ENCODE measurements at regions not wholly inside any gene's neighbourhood (a gene's known extent, or its start where the extent isn't known, plus 50 kb on each side); places are given as distances from the start of the nearest gene placed in this dataset.

DNA sequence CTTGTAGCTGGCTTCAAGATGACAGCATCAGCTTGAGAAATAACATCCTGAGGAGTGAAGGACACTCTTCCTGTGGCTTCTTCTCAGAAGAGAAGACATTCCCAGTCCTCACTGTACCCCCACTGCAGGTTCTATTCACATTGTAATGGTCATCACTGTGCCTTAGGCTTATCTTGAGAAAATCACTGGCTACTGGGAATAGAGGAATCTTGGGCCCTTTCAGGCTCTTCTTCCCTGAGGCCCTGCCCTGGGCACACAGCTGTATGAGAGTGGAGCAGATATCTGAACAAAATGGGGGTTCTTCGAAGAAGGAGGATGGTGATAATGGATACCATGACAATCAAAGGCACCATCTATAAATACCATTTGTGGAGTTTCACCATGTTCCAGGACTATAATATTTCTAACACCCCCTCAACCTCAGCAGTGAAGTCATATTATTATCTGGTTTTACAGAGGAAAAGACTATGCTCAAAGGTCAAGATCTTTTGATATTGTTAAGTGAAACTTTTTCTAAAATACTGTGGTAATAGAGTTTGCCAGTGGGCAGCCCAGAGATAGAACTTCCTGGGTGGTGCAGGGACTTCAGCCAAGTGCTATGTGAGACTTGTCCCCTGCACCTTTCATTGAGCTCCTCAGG is 143.1 kb upstream of the KCNE2 start:
- TF ChIP-seq, protein P1, sequence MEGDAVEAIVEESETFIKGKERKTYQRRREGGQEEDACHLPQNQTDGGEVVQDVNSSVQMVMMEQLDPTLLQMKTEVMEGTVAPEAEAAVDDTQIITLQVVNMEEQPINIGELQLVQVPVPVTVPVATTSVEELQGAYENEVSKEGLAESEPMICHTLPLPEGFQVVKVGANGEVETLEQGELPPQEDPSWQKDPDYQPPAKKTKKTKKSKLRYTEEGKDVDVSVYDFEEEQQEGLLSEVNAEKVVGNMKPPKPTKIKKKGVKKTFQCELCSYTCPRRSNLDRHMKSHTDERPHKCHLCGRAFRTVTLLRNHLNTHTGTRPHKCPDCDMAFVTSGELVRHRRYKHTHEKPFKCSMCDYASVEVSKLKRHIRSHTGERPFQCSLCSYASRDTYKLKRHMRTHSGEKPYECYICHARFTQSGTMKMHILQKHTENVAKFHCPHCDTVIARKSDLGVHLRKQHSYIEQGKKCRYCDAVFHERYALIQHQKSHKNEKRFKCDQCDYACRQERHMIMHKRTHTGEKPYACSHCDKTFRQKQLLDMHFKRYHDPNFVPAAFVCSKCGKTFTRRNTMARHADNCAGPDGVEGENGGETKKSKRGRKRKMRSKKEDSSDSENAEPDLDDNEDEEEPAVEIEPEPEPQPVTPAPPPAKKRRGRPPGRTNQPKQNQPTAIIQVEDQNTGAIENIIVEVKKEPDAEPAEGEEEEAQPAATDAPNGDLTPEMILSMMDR (IDR thresholded peaks at IDR 0.05) = no peak
- TF ChIP-seq POLR2A (IDR thresholded peaks at IDR 0.05) (no peak), POLR2AphosphoS5 (IDR thresholded peaks at IDR 0.05) (no peak)

Data from prostate gland (tissue), 2 donors.